ENCODE measurements at regions not wholly inside any gene's neighbourhood (a gene's known extent, or its start where the extent isn't known, plus 50 kb on each side); places are given as distances from the start of the nearest gene placed in this dataset.

- no peaks in the 10 kb centered on the region for H3K9me3 ChIP-seq (ENCODE audit: low read length)
- no peak overlapping the region for H2AFZ ChIP-seq (ENCODE audit: low read length)
- H3K27ac ChIP-seq (ENCODE audit: low read depth, low read length, poor library complexity, severe bottlenecking): no peak overlapping the region
- ChIA-PET POLR2A (interaction anchor here (0.7 kb wide), 1 partner anchor 25 kb away, joined by 3 read pairs; no protein-coding TSS in a partner anchor), CTCF (ENCODE audit: unreplicated experiment) (no interaction called here)
- H3K79me2 ChIP-seq (ENCODE audit: insufficient read depth, low read depth, low read length): no peaks in the 10 kb centered on the region
- DNase-seq (ENCODE audit: low spot score): no peak
- TF ChIP-seq EZH2phosphoT487 (IDR thresholded peaks at IDR 0.05; ENCODE audit: borderline replicate concordance, low read depth, low read length) (no peak), CTCF (conservative IDR thresholded peaks at IDR 0.05; ENCODE audit: low read length) (no peak)
- no peaks in the 10 kb centered on the region for H3K36me3 ChIP-seq (ENCODE audit: insufficient read depth, low read length)
- BruUV-seq (replicated peaks): no TSS peak
- H3K4me1 ChIP-seq (ENCODE audit: insufficient read depth, low read length, poor library complexity, severe bottlenecking): no peaks in the 10 kb centered on the region
- intact Hi-C loops (cut with micrococcal nuclease; ENCODE audit: unreplicated experiment): no loop called here
- H4K20me1 ChIP-seq (ENCODE audit: insufficient read depth, low read length): no peaks in the 10 kb centered on the region
- H3K4me2 ChIP-seq (ENCODE audit: low read length): no peak overlapping the region
- no peaks in the 10 kb centered on the region for H3K9me2 ChIP-seq (ENCODE audit: insufficient read depth, low read length)
- no peak overlapping the region for H3K4me3 ChIP-seq (ENCODE audit: low read depth, low read length, poor library complexity, severe bottlenecking)
These were observed 121.0 kb downstream of the KLF5 start for GRCh38 chr13:73179650-73180274.

GRCh38 chr13:73177916-73178565 lies 119.2 kb downstream of the KLF5 start:
- Histone ChIP-seq H3K4me1 (ENCODE audit: insufficient read depth, low read length, poor library complexity, severe bottlenecking) (no peaks in the 10 kb centered on the region), H3K4me2 (ENCODE audit: low read length) (no peak overlapping the region), H2AFZ (ENCODE audit: low read length) (no peak overlapping the region), H3K9me3 (ENCODE audit: low read length) (no peaks in the 10 kb centered on the region), H4K20me1 (ENCODE audit: insufficient read depth, low read length) (no peaks in the 10 kb centered on the region), H3K36me3 (ENCODE audit: insufficient read depth, low read length) (no peaks in the 10 kb centered on the region), H3K79me2 (ENCODE audit: insufficient read depth, low read depth, low read length) (no peaks in the 10 kb centered on the region), H3K9me2 (ENCODE audit: insufficient read depth, low read length) (no peaks in the 10 kb centered on the region), H3K4me3 (ENCODE audit: low read depth, low read length, poor library complexity, severe bottlenecking) (no peak overlapping the region), H3K27ac (ENCODE audit: low read depth, low read length, poor library complexity, severe bottlenecking) (no peak overlapping the region)
- TF ChIP-seq CTCF (conservative IDR thresholded peaks at IDR 0.05; ENCODE audit: low read length) (no peak), EZH2phosphoT487 (IDR thresholded peaks at IDR 0.05; ENCODE audit: borderline replicate concordance, low read depth, low read length) (no peak)
- no peak for DNase-seq (ENCODE audit: low spot score)
- ChIA-PET CTCF (ENCODE audit: unreplicated experiment) (no interaction called here), POLR2A (no interaction called here)
- intact Hi-C loops (cut with micrococcal nuclease; ENCODE audit: unreplicated experiment): no loop called here
- BruUV-seq (replicated peaks): no TSS peak

- no TSS peak for BruUV-seq (replicated peaks)
- CTCF ChIA-PET (ENCODE audit: unreplicated experiment): no interaction called here
These were observed 118.2 kb downstream of the KLF5 start for GRCh38 chr13:73177017-73177416.

More at GRCh38 chr13:73177017-73177416, 118.2 kb downstream of the KLF5 start:
- H3K9me3 ChIP-seq (ENCODE audit: low read length): no peaks in the 10 kb centered on the region
- no peak for DNase-seq (ENCODE audit: low spot score)
- no peaks in the 10 kb centered on the region for H4K20me1 ChIP-seq (ENCODE audit: insufficient read depth, low read length)
- H3K9me2 ChIP-seq (ENCODE audit: insufficient read depth, low read length): no peaks in the 10 kb centered on the region
- POLR2A ChIA-PET: no interaction called here
- H3K4me1 ChIP-seq (ENCODE audit: insufficient read depth, low read length, poor library complexity, severe bottlenecking): no peaks in the 10 kb centered on the region
- intact Hi-C loops (cut with micrococcal nuclease; ENCODE audit: unreplicated experiment): no loop called here
- H3K4me2 ChIP-seq (ENCODE audit: low read length): no peak overlapping the region
- no peak overlapping the region for H3K4me3 ChIP-seq (ENCODE audit: low read depth, low read length, poor library complexity, severe bottlenecking)
- H3K36me3 ChIP-seq (ENCODE audit: insufficient read depth, low read length): no peaks in the 10 kb centered on the region
- H2AFZ ChIP-seq (ENCODE audit: low read length): no peak overlapping the region
- H3K79me2 ChIP-seq (ENCODE audit: insufficient read depth, low read depth, low read length): no peaks in the 10 kb centered on the region
- TF ChIP-seq CTCF (conservative IDR thresholded peaks at IDR 0.05; ENCODE audit: low read length): no peak
- TF ChIP-seq EZH2phosphoT487 (IDR thresholded peaks at IDR 0.05; ENCODE audit: borderline replicate concordance, low read depth, low read length): no peak
- H3K27ac ChIP-seq (ENCODE audit: low read depth, low read length, poor library complexity, severe bottlenecking): no peak overlapping the region
